Activated naive CD4-positive, alpha-beta T cell treated with anti-CD3 and anti-CD28 coated beads, Interleukin-2, amount 50 U/mL, for 24 hours (primary cell): ENCODE measurements at regions not wholly inside any gene's neighbourhood (a gene's known extent, or its start where the extent isn't known, plus 50 kb on each side); places are given as distances from the start of the nearest gene placed in this dataset.
"Not testable (repeated sequence)": the region's sequence is repeated elsewhere in the genome, so short reads cannot be mapped to it uniquely, and the experiment has no call there.

Experiments
- H3K27ac Mint-ChIP-seq: one replicate; pipeline ENCODE4 v1.8.0; 2021; ENCODE audit warnings: mild to moderate bottlenecking, mixed read lengths
- H3K27me3 Mint-ChIP-seq: one replicate; pipeline ENCODE4 v1.8.0; 2021; ENCODE audit warnings: mixed read lengths
- H3K36me3 Mint-ChIP-seq: one replicate; pipeline ENCODE4 v1.8.0; 2021; ENCODE audit warnings: mixed read lengths
- H3K4me1 Mint-ChIP-seq: one replicate; pipeline ENCODE4 v1.8.0; 2021; ENCODE audit warnings: mixed read lengths
- H3K4me3 Mint-ChIP-seq: one replicate; pipeline ENCODE4 v1.8.0; 2021; ENCODE audit warnings: mild to moderate bottlenecking, mixed read lengths
- H3K9me3 Mint-ChIP-seq: one replicate; pipeline ENCODE4 v1.8.0; 2021; ENCODE audit warnings: mixed read lengths

GRCh38 chr2:226474131-226474530, 325.5 kb downstream of the IRS1 start:
- no peaks in the 10 kb centered on the region for H3K4me1 Mint-ChIP-seq
- no peaks in the 10 kb centered on the region for H3K36me3 Mint-ChIP-seq
- no peaks in the 10 kb centered on the region for H3K27me3 Mint-ChIP-seq
- no peaks in the 10 kb centered on the region for H3K9me3 Mint-ChIP-seq
- H3K4me3 Mint-ChIP-seq: no peak overlapping the region
- no peak overlapping the region for H3K27ac Mint-ChIP-seq

GRCh38 chr2:226471987-226472470, 327.6 kb downstream of the IRS1 start:
- Mint-ChIP-seq H3K36me3 (no peaks in the 10 kb centered on the region), H3K27me3 (no peaks in the 10 kb centered on the region), H3K9me3 (no peaks in the 10 kb centered on the region), H3K27ac (no peak overlapping the region), H3K4me1 (no peaks in the 10 kb centered on the region), H3K4me3 (no peak overlapping the region)

- H3K9me3 Mint-ChIP-seq: no peaks in the 10 kb centered on the region
- H3K36me3 Mint-ChIP-seq: peaks cover under 1% of the 10 kb centered on the region
- H3K27ac Mint-ChIP-seq: no peak overlapping the region
- H3K27me3 Mint-ChIP-seq: no peaks in the 10 kb centered on the region
- no peak overlapping the region for H3K4me3 Mint-ChIP-seq
- H3K4me1 Mint-ChIP-seq: no peaks in the 10 kb centered on the region
These were observed 332.0 kb downstream of the IRS1 start for GRCh38 chr2:226467633-226468032.

GRCh38 chr2:226467221-226467620, 332.4 kb downstream of the IRS1 start:
- Mint-ChIP-seq H3K4me1 (no peaks in the 10 kb centered on the region), H3K27me3 (no peaks in the 10 kb centered on the region), H3K9me3 (no peaks in the 10 kb centered on the region), H3K4me3 (no peak overlapping the region), H3K27ac (no peak overlapping the region), H3K36me3 (peaks cover 2% of the 10 kb centered on the region)

- no peaks in the 10 kb centered on the region for H3K4me1 Mint-ChIP-seq
These were observed 333.0 kb downstream of the IRS1 start for GRCh38 chr2:226466589-226466988.

GRCh38 chr2:226466124-226466523, 333.5 kb downstream of the IRS1 start:
- Mint-ChIP-seq H3K36me3 (peaks cover 2% of the 10 kb centered on the region), H3K27me3 (no peaks in the 10 kb centered on the region), H3K9me3 (no peaks in the 10 kb centered on the region), H3K27ac (no peak overlapping the region), H3K4me1 (no peaks in the 10 kb centered on the region), H3K4me3 (no peak overlapping the region)

More at GRCh38 chr2:226466589-226466988, 333.0 kb downstream of the IRS1 start:
- H3K27ac Mint-ChIP-seq: no peak overlapping the region
- no peaks in the 10 kb centered on the region for H3K27me3 Mint-ChIP-seq
- H3K4me3 Mint-ChIP-seq: no peak overlapping the region
- no peaks in the 10 kb centered on the region for H3K9me3 Mint-ChIP-seq
- H3K36me3 Mint-ChIP-seq: peaks cover 2% of the 10 kb centered on the region

- H3K4me1 Mint-ChIP-seq: no peaks in the 10 kb centered on the region
- no peak overlapping the region for H3K4me3 Mint-ChIP-seq
- H3K27me3 Mint-ChIP-seq: no peaks in the 10 kb centered on the region
- H3K27ac Mint-ChIP-seq: no peak overlapping the region
- no peaks in the 10 kb centered on the region for H3K9me3 Mint-ChIP-seq
- H3K36me3 Mint-ChIP-seq: peaks cover 2% of the 10 kb centered on the region
These were observed 335.2 kb downstream of the IRS1 start for GRCh38 chr2:226464380-226464779.

- Mint-ChIP-seq H3K4me1 (no peaks in the 10 kb centered on the region), H3K4me3 (no peak overlapping the region), H3K27ac (no peak overlapping the region), H3K9me3 (no peaks in the 10 kb centered on the region), H3K36me3 (peaks cover 2% of the 10 kb centered on the region), H3K27me3 (peaks cover 2% of the 10 kb centered on the region)
These were observed 336.5 kb downstream of the IRS1 start for GRCh38 chr2:226463154-226463553.

GRCh38 chr2:226461981-226462380, 337.6 kb downstream of the IRS1 start:
- Mint-ChIP-seq H3K36me3 (peaks cover 2% of the 10 kb centered on the region), H3K4me1 (no peaks in the 10 kb centered on the region), H3K27me3 (peaks cover 3% of the 10 kb centered on the region), H3K27ac (no peak overlapping the region), H3K4me3 (no peak overlapping the region), H3K9me3 (peaks cover under 1% of the 10 kb centered on the region)

GRCh38 chr2:226456144-226456543, 343.5 kb downstream of the IRS1 start:
- H3K9me3 Mint-ChIP-seq: peaks cover 18% of the 10 kb centered on the region
- H3K4me3 Mint-ChIP-seq: not testable (repeated sequence)
- H3K27me3 Mint-ChIP-seq: peaks cover 17% of the 10 kb centered on the region

GRCh38 chr2:226452768-226453167, 346.9 kb downstream of the IRS1 start:
- H3K4me3 Mint-ChIP-seq: no peak overlapping the region

More at GRCh38 chr2:226456144-226456543, 343.5 kb downstream of the IRS1 start:
- not testable (repeated sequence) for H3K4me1 Mint-ChIP-seq, H3K36me3 Mint-ChIP-seq, H3K27ac Mint-ChIP-seq

GRCh38 chr2:226451486-226451885, 348.1 kb downstream of the IRS1 start:
- peaks cover 4% of the 10 kb centered on the region for H3K36me3 Mint-ChIP-seq
- no peak overlapping the region for H3K27ac Mint-ChIP-seq
- no peak overlapping the region for H3K4me3 Mint-ChIP-seq
- H3K4me1 Mint-ChIP-seq: no peaks in the 10 kb centered on the region
- peaks cover 15% of the 10 kb centered on the region for H3K27me3 Mint-ChIP-seq
- H3K9me3 Mint-ChIP-seq: peaks cover 13% of the 10 kb centered on the region

More at GRCh38 chr2:226452768-226453167, 346.9 kb downstream of the IRS1 start:
- Mint-ChIP-seq H3K27ac (no peak overlapping the region), H3K36me3 (peaks cover 9% of the 10 kb centered on the region), H3K9me3 (peaks cover 18% of the 10 kb centered on the region), H3K4me1 (no peaks in the 10 kb centered on the region), H3K27me3 (peaks cover 20% of the 10 kb centered on the region)

GRCh38 chr2:226450141-226450540, 349.5 kb downstream of the IRS1 start:
- peaks cover 10% of the 10 kb centered on the region for H3K9me3 Mint-ChIP-seq
- H3K4me1 Mint-ChIP-seq: no peaks in the 10 kb centered on the region
- H3K27me3 Mint-ChIP-seq: peaks cover 10% of the 10 kb centered on the region
- H3K4me3 Mint-ChIP-seq: no peak overlapping the region
- H3K36me3 Mint-ChIP-seq: peaks cover 3% of the 10 kb centered on the region
- H3K27ac Mint-ChIP-seq: no peak overlapping the region

- no peak overlapping the region for H3K27ac Mint-ChIP-seq
- peaks cover 5% of the 10 kb centered on the region for H3K27me3 Mint-ChIP-seq
- H3K9me3 Mint-ChIP-seq: peaks cover 7% of the 10 kb centered on the region
- H3K4me1 Mint-ChIP-seq: no peaks in the 10 kb centered on the region
- peaks cover 3% of the 10 kb centered on the region for H3K36me3 Mint-ChIP-seq
- H3K4me3 Mint-ChIP-seq: no peak overlapping the region
These were observed 352.0 kb downstream of the IRS1 start for GRCh38 chr2:226447338-226448300.

- Mint-ChIP-seq H3K27ac (no peak overlapping the region), H3K9me3 (no peaks in the 10 kb centered on the region), H3K4me3 (no peak overlapping the region), H3K36me3 (no peaks in the 10 kb centered on the region), H3K27me3 (peaks cover 5% of the 10 kb centered on the region), H3K4me1 (no peaks in the 10 kb centered on the region)
These were observed 353.1 kb downstream of the IRS1 start for GRCh38 chr2:226446406-226447001.
